Uterus (tissue), 2 donors: ENCODE measurements at regions not wholly inside any gene's neighbourhood (a gene's known extent, or its start where the extent isn't known, plus 50 kb on each side); places are given as distances from the start of the nearest gene placed in this dataset.

Experiments
- POLR2A ChIP-seq, 2 donors: fragments of 450-650 bp; IDR thresholded peaks; one replicate each; pipeline ENCODE4 v1.6.1; 2016; ENCODE audit warnings: antibody characterized with exemption in 2 of 2, mild to moderate bottlenecking in 1 of 2, moderate library complexity in 1 of 2
- TF ChIP-seq, protein P1 (sequence below), 4 experiments: fragments of 200-600 bp in 2 of 4; fragments of 450-650 bp in 2 of 4; sonication (generic) in 2 of 4; IDR thresholded peaks; one replicate each; pipeline ENCODE4 v1.5.1; 2016 to 2019; ENCODE audit warnings: antibody characterized with exemption in 4 of 4, mild to moderate bottlenecking in 2 of 4, moderate library complexity in 1 of 4

- no peak for TF ChIP-seq POLR2A (IDR thresholded peaks at IDR 0.05)
- TF ChIP-seq, protein P1, sequence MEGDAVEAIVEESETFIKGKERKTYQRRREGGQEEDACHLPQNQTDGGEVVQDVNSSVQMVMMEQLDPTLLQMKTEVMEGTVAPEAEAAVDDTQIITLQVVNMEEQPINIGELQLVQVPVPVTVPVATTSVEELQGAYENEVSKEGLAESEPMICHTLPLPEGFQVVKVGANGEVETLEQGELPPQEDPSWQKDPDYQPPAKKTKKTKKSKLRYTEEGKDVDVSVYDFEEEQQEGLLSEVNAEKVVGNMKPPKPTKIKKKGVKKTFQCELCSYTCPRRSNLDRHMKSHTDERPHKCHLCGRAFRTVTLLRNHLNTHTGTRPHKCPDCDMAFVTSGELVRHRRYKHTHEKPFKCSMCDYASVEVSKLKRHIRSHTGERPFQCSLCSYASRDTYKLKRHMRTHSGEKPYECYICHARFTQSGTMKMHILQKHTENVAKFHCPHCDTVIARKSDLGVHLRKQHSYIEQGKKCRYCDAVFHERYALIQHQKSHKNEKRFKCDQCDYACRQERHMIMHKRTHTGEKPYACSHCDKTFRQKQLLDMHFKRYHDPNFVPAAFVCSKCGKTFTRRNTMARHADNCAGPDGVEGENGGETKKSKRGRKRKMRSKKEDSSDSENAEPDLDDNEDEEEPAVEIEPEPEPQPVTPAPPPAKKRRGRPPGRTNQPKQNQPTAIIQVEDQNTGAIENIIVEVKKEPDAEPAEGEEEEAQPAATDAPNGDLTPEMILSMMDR (IDR thresholded peaks at IDR 0.05): no peak
These were observed 1043.6 kb upstream of the WWC1 start for GRCh38 chr5:167247816-167248215.
